Neuronal stem cell (in vitro differentiated cells): ENCODE measurements at regions not wholly inside any gene's neighbourhood (a gene's known extent, or its start where the extent isn't known, plus 50 kb on each side); places are given as distances from the start of the nearest gene placed in this dataset.

ENCODE experiments used
- DNase-seq: peaks from one replicate; pipeline ENCODE4 v3.0.0-alpha.2; 2013; ENCODE audit warnings: low spot score
- H2AFZ ChIP-seq: one replicate; pipeline ENCODE4 v1.6.1; 2013; ENCODE audit warnings: mild to moderate bottlenecking, low read length, inconsistent platforms
- H2AK5ac ChIP-seq: 2 replicates; pipeline ENCODE4 v1.6.1; 2013; ENCODE audit warnings: low read depth, mild to moderate bottlenecking, inconsistent platforms, low read length, moderate library complexity, mixed read lengths
- H2BK120ac ChIP-seq: 2 replicates; pipeline ENCODE4 v1.6.1; 2013; ENCODE audit warnings: low read depth, mild to moderate bottlenecking, inconsistent platforms, low read length, moderate library complexity, mixed read lengths
- H2BK12ac ChIP-seq: one replicate; pipeline ENCODE4 v1.6.1; 2013; ENCODE audit warnings: low read length, inconsistent platforms
- H2BK15ac ChIP-seq: 2 replicates; pipeline ENCODE4 v1.6.1; 2013; ENCODE audit warnings: mild to moderate bottlenecking, low read length, inconsistent platforms, mixed read lengths
- H2BK5ac ChIP-seq: one replicate; pipeline ENCODE4 v1.6.1; 2013; ENCODE audit warnings: inconsistent platforms, mild to moderate bottlenecking, low read length, moderate library complexity
- H3K14ac ChIP-seq: one replicate; pipeline ENCODE4 v1.6.1; 2013; ENCODE audit warnings: low read length, inconsistent platforms
- H3K18ac ChIP-seq: 2 replicates; pipeline ENCODE4 v1.6.1; 2013; ENCODE audit warnings: low read length, inconsistent platforms
- H3K23ac ChIP-seq: 2 replicates; pipeline ENCODE4 v1.6.1; 2013; ENCODE audit warnings: low read depth, mild to moderate bottlenecking, mixed read lengths, low read length, inconsistent platforms; ENCODE audit not compliant: poor library complexity
- H3K27ac ChIP-seq: replicated peaks from 3 replicates; pipeline ENCODE4 v1.5.1; 2013; ENCODE audit warnings: low read length, inconsistent platforms
- H3K27me3 ChIP-seq, 3 experiments: 2 replicates each; pipeline ENCODE4 v1.6.1; 2013; ENCODE audit warnings: low read length in 3 of 3, mild to moderate bottlenecking in 2 of 3, inconsistent platforms in 1 of 3, low read depth in 1 of 3, mixed read lengths in 1 of 3, moderate library complexity in 1 of 3; ENCODE audit not compliant: control insufficient read depth in 3 of 3, insufficient read depth in 3 of 3
- H3K36me3 ChIP-seq, 2 donors: replicated peaks in 1 of 2; 2 replicates each; pipeline ENCODE4 v1.6.1; 2013; ENCODE audit warnings: low read length in 2 of 2; ENCODE audit not compliant: control insufficient read depth in 2 of 2, insufficient read depth in 2 of 2
- H3K4ac ChIP-seq: 2 replicates; pipeline ENCODE4 v1.6.1; 2013; ENCODE audit warnings: inconsistent platforms, mild to moderate bottlenecking, low read length, moderate library complexity
- H3K4me1 ChIP-seq, 2 donors: 1 replicate in 1 of 2; 2 replicates in 1 of 2; pipeline ENCODE4 v1.6.1; 2013; ENCODE audit warnings: low read length in 2 of 2, low read depth in 1 of 2; ENCODE audit not compliant: control insufficient read depth in 2 of 2, insufficient read depth in 1 of 2
- H3K4me2 ChIP-seq: one replicate; pipeline ENCODE4 v1.6.1; 2013; ENCODE audit warnings: mild to moderate bottlenecking, low read length, inconsistent platforms; ENCODE audit not compliant: insufficient read depth, poor library complexity, severe bottlenecking
- H3K4me3 ChIP-seq, 2 donors: 2 replicates each; pipeline ENCODE4 v1.5.1; 2013; ENCODE audit warnings: low read length in 2 of 2, mild to moderate bottlenecking in 2 of 2, inconsistent platforms in 1 of 2, moderate library complexity in 1 of 2
- H3K79me1 ChIP-seq: one replicate; pipeline ENCODE4 v1.6.1; 2013; ENCODE audit warnings: low read depth, mild to moderate bottlenecking, inconsistent platforms, low read length, moderate library complexity
- H3K9ac ChIP-seq: one replicate; pipeline ENCODE4 v1.6.1; 2013; ENCODE audit warnings: mild to moderate bottlenecking, low read depth, low read length, inconsistent platforms; ENCODE audit not compliant: poor library complexity
- H3K9me3 ChIP-seq, 2 donors: replicated peaks in 1 of 2; 2 replicates each; pipeline versions ENCODE3 to v1.6.1; 2013; ENCODE audit warnings: low read length in 2 of 2, mild to moderate bottlenecking in 2 of 2, inconsistent platforms in 1 of 2, low read depth in 1 of 2, mixed read lengths in 1 of 2, moderate library complexity in 1 of 2; ENCODE audit not compliant: control insufficient read depth in 2 of 2, insufficient read depth in 1 of 2
- H4K8ac ChIP-seq: one replicate; pipeline ENCODE4 v1.6.1; 2013; ENCODE audit warnings: low read depth, mild to moderate bottlenecking, inconsistent platforms, low read length, moderate library complexity
- H4K91ac ChIP-seq: one replicate; pipeline ENCODE4 v1.6.1; 2013; ENCODE audit warnings: low read length, low read depth, mild to moderate bottlenecking, inconsistent platforms; ENCODE audit not compliant: poor library complexity
- WGBS, 2 donors: extraction: QIAGEN DNeasy Blood & Tissue Kit; methylation state at CpG; one replicate each; pipeline ENCODE4 v1.1.7; 2013; ENCODE audit warnings: missing lambda C conversion rate in 2 of 2, mixed read lengths in 1 of 2; ENCODE audit not compliant: insufficient read length in 2 of 2, insufficient replicate concordance in 1 of 2; ENCODE audit errors: extremely low coverage in 2 of 2; 5-methylcytosine and 5-hydroxymethylcytosine counted together

- no peak overlapping the region for H2BK15ac ChIP-seq
- no CpG with 5 or more reads among the region's 8 CpGs for WGBS, 2 donors
- peak overlapping the region; percentile 20 for H2AFZ ChIP-seq
- H3K4me3 ChIP-seq, result no peak overlapping the region
- no peak overlapping the region for H2BK12ac ChIP-seq
- H3K14ac ChIP-seq, result no peak overlapping the region
- H3K9me3 ChIP-seq, result peaks cover 0 to 8% of the 10 kb centered on the region in 2 donors
- no peak overlapping the region for H2BK120ac ChIP-seq
- no peak overlapping the region for H3K18ac ChIP-seq
- H4K8ac ChIP-seq, result no peak overlapping the region
- H3K4me2 ChIP-seq, result no peak overlapping the region
- H4K91ac ChIP-seq, result no peak overlapping the region
- H3K9ac ChIP-seq, result no peak overlapping the region
- no peaks in the 10 kb centered on the region for H3K79me1 ChIP-seq
- H3K27ac ChIP-seq, result no peak overlapping the region
- no peak overlapping the region for H2BK5ac ChIP-seq
- no peak overlapping the region for H3K23ac ChIP-seq
- H3K4ac ChIP-seq, result no peak overlapping the region
- DNase-seq, result no peak
- no peak overlapping the region for H2AK5ac ChIP-seq
- H3K4me1 ChIP-seq, result peaks cover 2 to 4% of the 10 kb centered on the region in 2 donors
- no peaks in the 10 kb centered on the region for H3K36me3 ChIP-seq
- no peaks in the 10 kb centered on the region for H3K27me3 ChIP-seq
Measured at GRCh38 chr14:71749613-71750238, 182.5 kb upstream of the RGS6 start.

GRCh38 chr14:71751264-71751663, 181.0 kb upstream of the RGS6 start:
- Histone ChIP-seq H4K8ac (no peak overlapping the region), H4K91ac (no peak overlapping the region), H3K27ac (no peak overlapping the region), H2BK120ac (no peak overlapping the region), H3K9me3 (peaks cover 0 to 8% of the 10 kb centered on the region in 2 donors), H3K79me1 (no peaks in the 10 kb centered on the region), H2BK12ac (no peak overlapping the region), H2AFZ (no peak overlapping the region), H2AK5ac (no peak overlapping the region), H3K23ac (no peak overlapping the region), H3K9ac (no peak overlapping the region), H3K18ac (no peak overlapping the region), H3K27me3 (no peaks in the 10 kb centered on the region), H3K4ac (no peak overlapping the region), H2BK15ac (no peak overlapping the region), H2BK5ac (no peak overlapping the region), H3K4me1 (peaks cover 2 to 6% of the 10 kb centered on the region in 2 donors), H3K4me3 (no peak overlapping the region), H3K4me2 (no peak overlapping the region), H3K36me3 (no peaks in the 10 kb centered on the region), H3K14ac (no peak overlapping the region)
- no CpG with 5 or more reads among the region's 2 CpGs for WGBS, 2 donors
- DNase-seq, result no peak

GRCh38 chr14:71752111-71752738, 180.0 kb upstream of the RGS6 start:
- DNase-seq, result no peak
- H2AK5ac ChIP-seq, result peak overlapping the region; percentile 66

GRCh38 chr14:71753126-71753830, 179.0 kb upstream of the RGS6 start:
- WGBS, 2 donors, result no CpG with 5 or more reads among the region's 21 CpGs

More at GRCh38 chr14:71752111-71752738, 180.0 kb upstream of the RGS6 start:
- no peak overlapping the region for H2BK12ac ChIP-seq
- peak overlapping the region; percentile 23 for H3K18ac ChIP-seq
- peaks cover 0 to 8% of the 10 kb centered on the region in 2 donors for H3K9me3 ChIP-seq
- H3K79me1 ChIP-seq, result no peaks in the 10 kb centered on the region
- H2BK15ac ChIP-seq, result no peak overlapping the region
- no peak overlapping the region for H3K27ac ChIP-seq
- peak overlapping the region; percentile 74 for H2AFZ ChIP-seq
- no peak overlapping the region for H4K8ac ChIP-seq
- no peak overlapping the region for H3K9ac ChIP-seq
- no peak overlapping the region for H4K91ac ChIP-seq
- H2BK5ac ChIP-seq, result no peak overlapping the region
- H3K14ac ChIP-seq, result no peak overlapping the region
- H3K23ac ChIP-seq, result peak overlapping the region; percentile 21
- H2BK120ac ChIP-seq, result no peak overlapping the region
- no peak overlapping the region for H3K4me3 ChIP-seq
- H3K36me3 ChIP-seq, result no peaks in the 10 kb centered on the region
- no CpG with 5 or more reads among the region's 23 CpGs for WGBS, 2 donors
- no peak overlapping the region for H3K4me2 ChIP-seq
- no peaks in the 10 kb centered on the region for H3K27me3 ChIP-seq
- no peak overlapping the region for H3K4ac ChIP-seq
- peaks cover 4 to 6% of the 10 kb centered on the region in 2 donors for H3K4me1 ChIP-seq

More at GRCh38 chr14:71753126-71753830, 179.0 kb upstream of the RGS6 start:
- no peak overlapping the region for H3K4ac ChIP-seq
- no peak overlapping the region for H3K4me3 ChIP-seq
- peak; percentile 72 for DNase-seq
- H3K36me3 ChIP-seq, result no peaks in the 10 kb centered on the region
- H3K4me1 ChIP-seq, result peaks cover 6 to 10% of the 10 kb centered on the region in 2 donors
- peak overlapping the region; percentile 74 for H2AFZ ChIP-seq
- no peak overlapping the region for H2AK5ac ChIP-seq
- H4K8ac ChIP-seq, result no peak overlapping the region
- H2BK5ac ChIP-seq, result no peak overlapping the region
- H2BK15ac ChIP-seq, result no peak overlapping the region
- H3K23ac ChIP-seq, result no peak overlapping the region
- H3K9ac ChIP-seq, result no peak overlapping the region
- peaks cover 0 to 2% of the 10 kb centered on the region in 2 donors for H3K9me3 ChIP-seq
- no peak overlapping the region for H3K4me2 ChIP-seq
- H3K14ac ChIP-seq, result no peak overlapping the region
- H3K27ac ChIP-seq, result no peak overlapping the region
- H3K18ac ChIP-seq, result no peak overlapping the region
- no peaks in the 10 kb centered on the region for H3K27me3 ChIP-seq
- no peak overlapping the region for H2BK120ac ChIP-seq
- H3K79me1 ChIP-seq, result no peaks in the 10 kb centered on the region
- H2BK12ac ChIP-seq, result no peak overlapping the region
- no peak overlapping the region for H4K91ac ChIP-seq
